ENCODE measurements at regions not wholly inside any gene's neighbourhood (a gene's known extent, or its start where the extent isn't known, plus 50 kb on each side); places are given as distances from the start of the nearest gene placed in this dataset.

- TF ChIP-seq CTCF (conservative IDR thresholded peaks at IDR 0.05) (no peak), EZH2 (IDR thresholded peaks at IDR 0.05; ENCODE audit: low read depth) (no peak)
Measured at GRCh38 chr4:18166925-18167324, 145.4 kb upstream of the LCORL start.

Measured in PC-9 (cell line).